IMR-90 (cell line): ENCODE measurements at regions not wholly inside any gene's neighbourhood (a gene's known extent, or its start where the extent isn't known, plus 50 kb on each side); places are given as distances from the start of the nearest gene placed in this dataset.

Experiments
- ATAC-seq: fragments of 200-7000 bp; cut with Tn5 transposase; 2 replicates; pipeline ENCODE4 v1.9.1; 2020; ENCODE audit warnings: low read depth, mild to moderate bottlenecking, moderate library complexity
- BruUV-seq: library from RNA; stranded (reverse); fragments of 400-500 nt; replicated peaks from 2 replicates; lab custom pipeline; 2021; lab: Mats Ljungman, UMichigan
- CTCF ChIA-PET: fragments of 300-600 bp; formaldehyde crosslinking; extraction: SDS; loops from one replicate; lab custom pipeline; 2021; ENCODE audit warnings: antibody characterized with exemption; lab: Yijun Ruan, JAX
- POLR2A ChIA-PET: fragments of 300-600 bp; sonication (Branson Sonifier 250); formaldehyde crosslinking; loops from one replicate; lab custom pipeline; 2022; ENCODE audit warnings: antibody characterized with exemption; ENCODE audit not compliant: unreplicated experiment; lab: Charles Lee
- DNase-seq: peaks from one replicate; pipeline ENCODE4 v3.0.0; 2013
- H2AFZ ChIP-seq: replicated peaks from 2 replicates; pipeline ENCODE3; 2013; ENCODE audit warnings: low read length, mild to moderate bottlenecking; ENCODE audit not compliant: poor library complexity
- H2AK5ac ChIP-seq: 2 replicates; pipeline ENCODE4 v1.6.1; 2013; ENCODE audit warnings: low read depth, low read length, inconsistent platforms
- H2AK9ac ChIP-seq: replicated peaks from 2 replicates; pipeline ENCODE3; 2013; ENCODE audit warnings: mild to moderate bottlenecking, low read depth, low read length, moderate library complexity; ENCODE audit not compliant: poor library complexity
- H2BK120ac ChIP-seq: 2 replicates; pipeline ENCODE4 v1.6.1; 2013; ENCODE audit warnings: low read depth, low read length, inconsistent platforms
- H2BK15ac ChIP-seq: 3 replicates; pipeline ENCODE4 v1.6.1; 2013; ENCODE audit warnings: low read depth, low read length, inconsistent platforms
- H2BK20ac ChIP-seq: 2 replicates; pipeline ENCODE4 v1.6.1; 2013; ENCODE audit warnings: low read depth, mild to moderate bottlenecking, inconsistent platforms, low read length, moderate library complexity
- H2BK5ac ChIP-seq: 2 replicates; pipeline ENCODE4 v1.6.1; 2013; ENCODE audit warnings: mild to moderate bottlenecking, low read depth, low read length, inconsistent platforms; ENCODE audit not compliant: poor library complexity, severe bottlenecking
- H3K14ac ChIP-seq: replicated peaks from 2 replicates; pipeline ENCODE4 v1.6.1; 2013; ENCODE audit warnings: low read depth, low read length, inconsistent platforms
- H3K18ac ChIP-seq: 2 replicates; pipeline ENCODE4 v1.6.1; 2013; ENCODE audit warnings: low read depth, low read length, control low read depth
- H3K23ac ChIP-seq: 2 replicates; pipeline ENCODE4 v1.6.1; 2013; ENCODE audit warnings: low read depth, low read length, inconsistent platforms
- H3K27ac ChIP-seq: 2 replicates; pipeline ENCODE4 v1.5.1; 2013; ENCODE audit warnings: mild to moderate bottlenecking, control low read depth, low read length; ENCODE audit not compliant: insufficient read depth
- H3K27me3 ChIP-seq: 2 replicates; pipeline ENCODE4 v1.6.1; 2013; ENCODE audit warnings: low read length; ENCODE audit not compliant: control insufficient read depth, insufficient read depth
- H3K36me3 ChIP-seq: 2 replicates; pipeline ENCODE4 v1.6.1; 2013; ENCODE audit warnings: low read length, mixed read lengths; ENCODE audit not compliant: control insufficient read depth, insufficient read depth
- H3K4ac ChIP-seq: 2 replicates; pipeline ENCODE4 v1.6.1; 2013; ENCODE audit warnings: low read depth, low read length, inconsistent platforms
- H3K4me1 ChIP-seq: 2 replicates; pipeline ENCODE4 v1.6.1; 2013; ENCODE audit warnings: low read length, mixed read lengths; ENCODE audit not compliant: control insufficient read depth, insufficient read depth
- H3K4me2 ChIP-seq: 2 replicates; pipeline ENCODE4 v1.6.1; 2013; ENCODE audit warnings: low read depth, mild to moderate bottlenecking, control low read depth, low read length, moderate library complexity
- H3K4me3 ChIP-seq: 2 replicates; pipeline ENCODE4 v1.5.1; 2013; ENCODE audit warnings: low read depth, mild to moderate bottlenecking, control low read depth, low read length, moderate library complexity; ENCODE audit not compliant: insufficient read depth
- H3K56ac ChIP-seq: 2 replicates; pipeline ENCODE4 v1.6.1; 2013; ENCODE audit warnings: low read length, inconsistent platforms; ENCODE audit not compliant: insufficient read depth; ENCODE audit errors: extremely low read depth
- H3K79me1 ChIP-seq, 2 experiments: 2 replicates each; pipeline ENCODE4 v1.6.1; 2013; ENCODE audit warnings: low read length in 2 of 2, inconsistent platforms in 1 of 2, low read depth in 1 of 2
- H3K9ac ChIP-seq: 2 replicates; pipeline ENCODE4 v1.6.1; 2013; ENCODE audit warnings: low read depth, low read length, control low read depth
- H3K9me1 ChIP-seq: 2 replicates; pipeline ENCODE4 v1.6.1; 2013; ENCODE audit warnings: low read length, inconsistent platforms; ENCODE audit not compliant: insufficient read depth
- H3K9me3 ChIP-seq: 2 replicates; pipeline ENCODE4 v1.6.1; 2013; ENCODE audit warnings: low read length; ENCODE audit not compliant: control insufficient read depth, insufficient read depth
- H4K20me1 ChIP-seq: 2 replicates; pipeline ENCODE4 v1.6.1; 2013; ENCODE audit warnings: low read length, inconsistent platforms; ENCODE audit not compliant: insufficient read depth
- H4K5ac ChIP-seq: 2 replicates; pipeline ENCODE4 v1.6.1; 2013; ENCODE audit warnings: mild to moderate bottlenecking, low read depth, low read length, control low read depth
- H4K8ac ChIP-seq, 2 experiments: 2 replicates each; pipeline ENCODE4 v1.6.1; 2013; ENCODE audit warnings: low read depth in 2 of 2, low read length in 2 of 2, control low read depth in 1 of 2, inconsistent platforms in 1 of 2
- H4K91ac ChIP-seq: 2 replicates; pipeline ENCODE4 v1.6.1; 2013; ENCODE audit warnings: low read depth, low read length, inconsistent platforms; ENCODE audit not compliant: insufficient read depth
- BHLHE40 ChIP-seq: fragments of 150-350 bp; IDR thresholded peaks from 2 replicates; pipeline ENCODE4 v1.6.1; 2016; ENCODE audit warnings: mild to moderate bottlenecking, low read depth, low read length
- CEBPB ChIP-seq: IDR thresholded peaks from 2 replicates; pipeline ENCODE4 v1.6.1; 2012; ENCODE audit warnings: low read depth, low read length, improper control_type of control experiment
- CHD1 ChIP-seq: IDR thresholded peaks from 2 replicates; pipeline ENCODE4 v1.6.1; 2012; ENCODE audit warnings: low read depth, low read length, improper control_type of control experiment
- ELK1 ChIP-seq: fragments of 150-350 bp; IDR thresholded peaks from 2 replicates; pipeline ENCODE4 v1.6.1; 2016; ENCODE audit warnings: low read depth, mild to moderate bottlenecking, low read length, moderate library complexity, borderline replicate concordance
- FOS ChIP-seq: fragments of 150-350 bp; IDR thresholded peaks from 2 replicates; pipeline ENCODE4 v1.6.1; 2016; ENCODE audit warnings: low read depth, low read length
- MAFK ChIP-seq: IDR thresholded peaks from 2 replicates; pipeline ENCODE4 v1.6.1; 2012; ENCODE audit warnings: low read depth, low read length, improper control_type of control experiment
- MAZ ChIP-seq: IDR thresholded peaks from 2 replicates; pipeline ENCODE4 v1.6.1; 2012; ENCODE audit warnings: low read depth, mild to moderate bottlenecking, low read length, improper control_type of control experiment, moderate library complexity, borderline replicate concordance
- MXI1 ChIP-seq: IDR thresholded peaks from 2 replicates; pipeline ENCODE4 v1.6.1; 2012; ENCODE audit warnings: low read depth, mild to moderate bottlenecking, low read length, moderate library complexity, borderline replicate concordance
- NFE2L2 ChIP-seq: fragments of 150-350 bp; IDR thresholded peaks from 2 replicates; pipeline ENCODE4 v1.6.1; 2016; ENCODE audit warnings: low read depth, mild to moderate bottlenecking, low read length
- POLR2A ChIP-seq: IDR thresholded peaks from 2 replicates; pipeline ENCODE4 v1.6.1; 2012; ENCODE audit warnings: mild to moderate bottlenecking, low read depth, low read length
- RAD21 ChIP-seq: IDR thresholded peaks from 2 replicates; pipeline ENCODE4 v1.6.1; 2012; ENCODE audit warnings: low read length, improper control_type of control experiment
- RCOR1 ChIP-seq: IDR thresholded peaks from 2 replicates; pipeline ENCODE4 v1.6.1; 2012; ENCODE audit warnings: mild to moderate bottlenecking, low read length, improper control_type of control experiment; ENCODE audit not compliant: insufficient replicate concordance
- RFX5 ChIP-seq: IDR thresholded peaks from 2 replicates; pipeline ENCODE4 v1.8.0; 2012; ENCODE audit warnings: low read depth, mild to moderate bottlenecking, low read length, moderate library complexity
- SMC3 ChIP-seq: fragments of 150-350 bp; IDR thresholded peaks from 2 replicates; pipeline ENCODE4 v1.6.1; 2016; ENCODE audit warnings: low read depth, mild to moderate bottlenecking, antibody characterized with exemption, low read length, moderate library complexity
- WGBS, 2 experiments: methylation state at CpG; one replicate each; pipeline versions ENCODE4 v1.1.5 to v1.1.7; 2013; ENCODE audit warnings: missing lambda C conversion rate in 2 of 2; ENCODE audit not compliant: insufficient read length in 1 of 2; ENCODE audit errors: extremely low coverage in 2 of 2; 5-methylcytosine and 5-hydroxymethylcytosine counted together
- dilution Hi-C: fragments of 300-500 bp; cut with HindIII; formaldehyde crosslinking; loops from one replicate; pipeline ENCODE4 v1.14.3; 2018; ENCODE audit warnings: low sequenced_read_pairs; ENCODE audit not compliant: unreplicated experiment
- in situ Hi-C: fragments of 300-500 bp; cut with MboI; formaldehyde crosslinking; loops from 3 replicates; pipeline ENCODE4 v1.14.3; 2019; ENCODE audit warnings: low sequenced_read_pairs, inconsistent platforms, mixed read lengths
- intact Hi-C: fragments of 100-400 bp; cut with micrococcal nuclease; formaldehyde crosslinking; loops from 2 replicates; pipeline ENCODE4 v1.10.0; 2022
- TF ChIP-seq, protein P1 (sequence below): fragments of 150-350 bp; IDR thresholded peaks from 2 replicates; pipeline ENCODE4 v1.6.1; 2017; ENCODE audit warnings: mild to moderate bottlenecking, antibody characterized with exemption, low read length, low read depth
- TF ChIP-seq, protein P2 (sequence below): conservative IDR thresholded peaks from 2 replicates; pipeline ENCODE4 v1.5.1; 2012; ENCODE audit warnings: mild to moderate bottlenecking, low read depth, low read length, improper control_type of control experiment

GRCh38 chr1:188043536-188044245 lies 1214.9 kb downstream of the PLA2G4A start:
- Histone ChIP-seq H3K9me1 (no peaks in the 10 kb centered on the region), H3K27ac (no peak overlapping the region), H2BK120ac (no peak overlapping the region), H2BK20ac (no peak overlapping the region), H4K20me1 (no peaks in the 10 kb centered on the region), H3K9ac (no peak overlapping the region), H2AK5ac (no peak overlapping the region), H2BK15ac (no peak overlapping the region), H3K4me2 (no peak overlapping the region), H3K27me3 (no peaks in the 10 kb centered on the region), H3K79me1 (no peaks in the 10 kb centered on the region), H3K36me3 (no peaks in the 10 kb centered on the region), H4K8ac (no peak overlapping the region), H2AFZ (no peak overlapping the region), H4K91ac (no peak overlapping the region), H4K5ac (no peak overlapping the region), H3K56ac (no peak overlapping the region), H2AK9ac (no peak overlapping the region), H3K23ac (no peak overlapping the region), H2BK5ac (no peak overlapping the region), H3K18ac (no peak overlapping the region), H3K4me3 (no peak overlapping the region), H3K14ac (no peak overlapping the region), H3K9me3 (no peaks in the 10 kb centered on the region), H3K4me1 (no peaks in the 10 kb centered on the region), H3K4ac (no peak overlapping the region)
- CTCF ChIA-PET: interaction anchor here (0.6 to 0.8 kb wide), 2 partner anchors 11 to 694 kb away, joined by 3 to 4 read pairs; no protein-coding TSS in a partner anchor
- no peak for TF ChIP-seq POLR2A
- TF ChIP-seq CEBPB: no peak
- TF ChIP-seq FOS: no peak
- TF ChIP-seq, protein P1, sequence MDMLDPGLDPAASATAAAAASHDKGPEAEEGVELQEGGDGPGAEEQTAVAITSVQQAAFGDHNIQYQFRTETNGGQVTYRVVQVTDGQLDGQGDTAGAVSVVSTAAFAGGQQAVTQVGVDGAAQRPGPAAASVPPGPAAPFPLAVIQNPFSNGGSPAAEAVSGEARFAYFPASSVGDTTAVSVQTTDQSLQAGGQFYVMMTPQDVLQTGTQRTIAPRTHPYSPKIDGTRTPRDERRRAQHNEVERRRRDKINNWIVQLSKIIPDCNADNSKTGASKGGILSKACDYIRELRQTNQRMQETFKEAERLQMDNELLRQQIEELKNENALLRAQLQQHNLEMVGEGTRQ: no peak
- TF ChIP-seq CHD1: no peak
- no peak for TF ChIP-seq MAZ
- no peak for TF ChIP-seq SMC3
- TF ChIP-seq RCOR1: no peak
- no peak for TF ChIP-seq RFX5
- TF ChIP-seq, protein P2, sequence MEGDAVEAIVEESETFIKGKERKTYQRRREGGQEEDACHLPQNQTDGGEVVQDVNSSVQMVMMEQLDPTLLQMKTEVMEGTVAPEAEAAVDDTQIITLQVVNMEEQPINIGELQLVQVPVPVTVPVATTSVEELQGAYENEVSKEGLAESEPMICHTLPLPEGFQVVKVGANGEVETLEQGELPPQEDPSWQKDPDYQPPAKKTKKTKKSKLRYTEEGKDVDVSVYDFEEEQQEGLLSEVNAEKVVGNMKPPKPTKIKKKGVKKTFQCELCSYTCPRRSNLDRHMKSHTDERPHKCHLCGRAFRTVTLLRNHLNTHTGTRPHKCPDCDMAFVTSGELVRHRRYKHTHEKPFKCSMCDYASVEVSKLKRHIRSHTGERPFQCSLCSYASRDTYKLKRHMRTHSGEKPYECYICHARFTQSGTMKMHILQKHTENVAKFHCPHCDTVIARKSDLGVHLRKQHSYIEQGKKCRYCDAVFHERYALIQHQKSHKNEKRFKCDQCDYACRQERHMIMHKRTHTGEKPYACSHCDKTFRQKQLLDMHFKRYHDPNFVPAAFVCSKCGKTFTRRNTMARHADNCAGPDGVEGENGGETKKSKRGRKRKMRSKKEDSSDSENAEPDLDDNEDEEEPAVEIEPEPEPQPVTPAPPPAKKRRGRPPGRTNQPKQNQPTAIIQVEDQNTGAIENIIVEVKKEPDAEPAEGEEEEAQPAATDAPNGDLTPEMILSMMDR: no peak
- TF ChIP-seq NFE2L2: no peak
- no peak for TF ChIP-seq MXI1
- no peak for TF ChIP-seq MAFK
- TF ChIP-seq ELK1: no peak
- TF ChIP-seq RAD21: no peak
- no peak for TF ChIP-seq BHLHE40
- POLR2A ChIA-PET: no interaction called here
- no TSS peak for BruUV-seq
- dilution Hi-C loops (no loop called here), intact Hi-C loops (no loop called here), in situ Hi-C loops (no loop called here)
- no CpG with 5 or more reads among the region's 4 CpGs for WGBS, 2 experiments
- ATAC-seq: no peak
- DNase-seq: no peak
